DND-41 (cell line): ENCODE measurements at regions not wholly inside any gene's neighbourhood (a gene's known extent, or its start where the extent isn't known, plus 50 kb on each side); places are given as distances from the start of the nearest gene placed in this dataset.
"Not testable (repeated sequence)": the region's sequence is repeated elsewhere in the genome, so short reads cannot be mapped to it uniquely, and the experiment has no call there.

Experiments
- ATAC-seq: fragments of 200-7000 bp; cut with Tn5 transposase; 3 replicates; pipeline ENCODE4 v1.9.1; 2021; ENCODE audit warnings: low read depth; ENCODE audit not compliant: insufficient read depth
- DNase-seq: peaks from one replicate; pipeline ENCODE4 v3.0.0-alpha.2; 2020
- H2AFZ ChIP-seq: 2 replicates; pipeline ENCODE4 v1.6.0; 2012; ENCODE audit warnings: low read depth, low read length
- H3K27ac ChIP-seq: 2 replicates; pipeline ENCODE4 v1.5.1; 2012; ENCODE audit warnings: low read length, inconsistent platforms
- H3K27me3 ChIP-seq: fragments of 200-600 bp; sonication (generic); 2 replicates; pipeline ENCODE4 v1.6.0; 2012; ENCODE audit warnings: low read length, mild to moderate bottlenecking, inconsistent platforms; ENCODE audit not compliant: insufficient read depth, poor library complexity
- H3K36me3 ChIP-seq: 2 replicates; pipeline ENCODE4 v1.5.1; 2012; ENCODE audit warnings: low read length, inconsistent platforms; ENCODE audit not compliant: insufficient read depth
- H3K4me1 ChIP-seq: 2 replicates; pipeline ENCODE4 v1.5.1; 2012; ENCODE audit warnings: mild to moderate bottlenecking, low read length; ENCODE audit not compliant: insufficient read depth
- H3K4me2 ChIP-seq: 2 replicates; pipeline ENCODE4 v1.6.0; 2012; ENCODE audit warnings: mild to moderate bottlenecking, moderate library complexity, low read length, inconsistent platforms; ENCODE audit not compliant: insufficient read depth
- H3K4me3 ChIP-seq, 2 experiments: fragments of 200-600 bp in 1 of 2; shearing (Covaris generic) in 1 of 2; 2 replicates each; pipeline ENCODE4 v1.5.1; 2012 to 2016; ENCODE audit warnings: inconsistent platforms in 2 of 2, low read length in 2 of 2, mild to moderate bottlenecking in 2 of 2, low read depth in 1 of 2, moderate library complexity in 1 of 2
- H3K79me2 ChIP-seq: 2 replicates; pipeline ENCODE4 v1.6.0; 2012; ENCODE audit warnings: low read length, inconsistent platforms; ENCODE audit not compliant: insufficient read depth
- H3K9ac ChIP-seq: 2 replicates; pipeline ENCODE4 v1.6.0; 2012; ENCODE audit warnings: low read depth, mild to moderate bottlenecking, inconsistent platforms, low read length, moderate library complexity
- H3K9me3 ChIP-seq: 2 replicates; pipeline ENCODE4 v1.5.1; 2012; ENCODE audit warnings: low read length, moderate library complexity, mild to moderate bottlenecking, inconsistent platforms; ENCODE audit not compliant: insufficient read depth, severe bottlenecking
- H4K20me1 ChIP-seq: 2 replicates; pipeline ENCODE4 v1.6.0; 2012; ENCODE audit warnings: low read length; ENCODE audit not compliant: insufficient read depth
- CTCF ChIP-seq: IDR thresholded peaks from 2 replicates; pipeline ENCODE4 v1.5.1; 2012; ENCODE audit warnings: borderline replicate concordance, low read length, moderate library complexity, mild to moderate bottlenecking; ENCODE audit not compliant: poor library complexity, severe bottlenecking; ENCODE audit errors: extremely low read depth
- EZH2 ChIP-seq: IDR thresholded peaks from 3 replicates; pipeline ENCODE4 v1.6.1; 2012; ENCODE audit warnings: borderline replicate concordance, low read depth, mild to moderate bottlenecking, moderate library complexity, low read length, inconsistent platforms; ENCODE audit not compliant: severe bottlenecking

DNA sequence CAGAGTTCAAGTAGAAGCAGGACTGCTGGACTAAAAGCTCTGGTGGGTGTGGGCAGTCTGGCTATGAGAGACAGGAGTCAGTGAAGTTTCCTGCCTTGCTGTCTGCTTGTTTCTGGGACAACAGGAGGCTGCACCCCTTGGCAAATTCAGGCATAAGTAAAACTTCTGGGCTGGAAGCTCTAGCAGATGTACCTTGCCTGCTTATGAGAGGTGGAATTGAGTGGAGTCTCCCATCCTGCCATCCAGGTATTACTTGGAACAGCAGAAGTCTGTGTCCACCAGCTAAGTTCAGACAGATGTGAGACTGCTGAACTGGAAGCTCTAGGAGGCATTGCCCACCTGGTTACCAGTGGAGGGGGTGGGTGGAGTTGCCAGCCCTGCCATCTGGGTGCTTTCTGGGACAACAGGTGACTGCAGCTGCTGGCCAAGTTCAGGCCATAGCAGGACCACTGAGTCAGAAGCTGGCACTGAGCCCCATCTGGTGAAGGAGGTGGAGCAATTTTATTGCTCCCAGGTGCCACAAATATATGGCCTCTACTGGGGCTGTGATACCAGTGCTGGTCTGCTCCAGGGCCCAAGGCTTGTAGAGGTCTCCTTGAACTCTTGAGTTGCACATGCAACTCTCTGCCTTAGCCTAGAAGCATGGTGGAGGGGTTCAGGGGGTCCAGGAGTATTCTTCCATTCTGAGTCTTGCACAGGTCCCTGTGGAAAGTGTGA is 199.4 kb upstream of the FN1 start:
- H3K79me2 ChIP-seq = no peaks in the 10 kb centered on the region
- H3K4me1 ChIP-seq = no peaks in the 10 kb centered on the region
- DNase-seq = no peak
- ATAC-seq = no peak
- H2AFZ ChIP-seq = no peak overlapping the region
- no peak overlapping the region for H3K27ac ChIP-seq
- H3K36me3 ChIP-seq = no peaks in the 10 kb centered on the region
- no peak overlapping the region for H3K9ac ChIP-seq
- no peaks in the 10 kb centered on the region for H3K9me3 ChIP-seq
- H4K20me1 ChIP-seq = no peaks in the 10 kb centered on the region
- H3K27me3 ChIP-seq = no peaks in the 10 kb centered on the region
- H3K4me2 ChIP-seq = no peak overlapping the region
- H3K4me3 ChIP-seq = no peak overlapping the region
- no peak for TF ChIP-seq CTCF
- TF ChIP-seq EZH2 = no peak

- H3K36me3 ChIP-seq = no peaks in the 10 kb centered on the region
- DNase-seq = no peak
Measured at GRCh38 chr2:215633360-215633759, 197.5 kb upstream of the FN1 start.

GRCh38 chr2:215631696-215632095 is 195.8 kb upstream of the FN1 start:
- Histone ChIP-seq H4K20me1 (no peaks in the 10 kb centered on the region), H3K27me3 (no peaks in the 10 kb centered on the region), H3K4me1 (no peaks in the 10 kb centered on the region), H3K36me3 (no peaks in the 10 kb centered on the region), H3K9ac (no peak overlapping the region), H3K79me2 (no peaks in the 10 kb centered on the region), H3K27ac (no peak overlapping the region), H3K9me3 (no peaks in the 10 kb centered on the region), H3K4me2 (no peak overlapping the region), H3K4me3 (no peak overlapping the region), H2AFZ (no peak overlapping the region)
- no peak for DNase-seq
- no peak for ATAC-seq
- TF ChIP-seq CTCF = no peak
- no peak for TF ChIP-seq EZH2

More at GRCh38 chr2:215633360-215633759, 197.5 kb upstream of the FN1 start:
- no peaks in the 10 kb centered on the region for H3K79me2 ChIP-seq
- H3K27me3 ChIP-seq = no peaks in the 10 kb centered on the region
- no peaks in the 10 kb centered on the region for H4K20me1 ChIP-seq
- H3K4me2 ChIP-seq = no peak overlapping the region
- H3K27ac ChIP-seq = no peak overlapping the region
- H3K4me1 ChIP-seq = no peaks in the 10 kb centered on the region
- TF ChIP-seq EZH2 = no peak
- TF ChIP-seq CTCF = no peak
- no peak for ATAC-seq
- H2AFZ ChIP-seq = no peak overlapping the region
- H3K4me3 ChIP-seq = no peak overlapping the region
- H3K9me3 ChIP-seq = no peaks in the 10 kb centered on the region
- H3K9ac ChIP-seq = no peak overlapping the region

- not testable (repeated sequence) for H3K27me3 ChIP-seq, H3K4me2 ChIP-seq, H3K4me1 ChIP-seq, H3K9me3 ChIP-seq, H3K36me3 ChIP-seq, H3K79me2 ChIP-seq, H3K27ac ChIP-seq, H4K20me1 ChIP-seq, H2AFZ ChIP-seq, H3K9ac ChIP-seq, H3K4me3 ChIP-seq, ATAC-seq, DNase-seq
Measured at GRCh38 chr2:215630796-215631195, 194.9 kb upstream of the FN1 start.
